IMR-90 (cell line): ENCODE measurements at regions not wholly inside any gene's neighbourhood (a gene's known extent, or its start where the extent isn't known, plus 50 kb on each side); places are given as distances from the start of the nearest gene placed in this dataset.

ENCODE experiments used
- ATAC-seq: fragments of 200-7000 bp; cut with Tn5 transposase; 2 replicates; pipeline ENCODE4 v1.9.1; 2020; ENCODE audit warnings: low read depth, mild to moderate bottlenecking, moderate library complexity
- BruUV-seq: library from RNA; stranded (reverse); fragments of 400-500 nt; replicated peaks from 2 replicates; lab custom pipeline; 2021; lab: Mats Ljungman, UMichigan
- CTCF ChIA-PET: fragments of 300-600 bp; formaldehyde crosslinking; extraction: SDS; loops from one replicate; lab custom pipeline; 2021; ENCODE audit warnings: antibody characterized with exemption; lab: Yijun Ruan, JAX
- POLR2A ChIA-PET: fragments of 300-600 bp; sonication (Branson Sonifier 250); formaldehyde crosslinking; loops from one replicate; lab custom pipeline; 2022; ENCODE audit warnings: antibody characterized with exemption; ENCODE audit not compliant: unreplicated experiment; lab: Charles Lee
- DNase-seq: peaks from one replicate; pipeline ENCODE4 v3.0.0; 2013
- H2AFZ ChIP-seq: replicated peaks from 2 replicates; pipeline ENCODE3; 2013; ENCODE audit warnings: low read length, mild to moderate bottlenecking; ENCODE audit not compliant: poor library complexity
- H2AK5ac ChIP-seq: 2 replicates; pipeline ENCODE4 v1.6.1; 2013; ENCODE audit warnings: low read depth, low read length, inconsistent platforms
- H2AK9ac ChIP-seq: replicated peaks from 2 replicates; pipeline ENCODE3; 2013; ENCODE audit warnings: mild to moderate bottlenecking, low read depth, low read length, moderate library complexity; ENCODE audit not compliant: poor library complexity
- H2BK120ac ChIP-seq: 2 replicates; pipeline ENCODE4 v1.6.1; 2013; ENCODE audit warnings: low read depth, low read length, inconsistent platforms
- H2BK15ac ChIP-seq: 3 replicates; pipeline ENCODE4 v1.6.1; 2013; ENCODE audit warnings: low read depth, low read length, inconsistent platforms
- H2BK20ac ChIP-seq: 2 replicates; pipeline ENCODE4 v1.6.1; 2013; ENCODE audit warnings: low read depth, mild to moderate bottlenecking, inconsistent platforms, low read length, moderate library complexity
- H2BK5ac ChIP-seq: 2 replicates; pipeline ENCODE4 v1.6.1; 2013; ENCODE audit warnings: mild to moderate bottlenecking, low read depth, low read length, inconsistent platforms; ENCODE audit not compliant: poor library complexity, severe bottlenecking
- H3K14ac ChIP-seq: replicated peaks from 2 replicates; pipeline ENCODE4 v1.6.1; 2013; ENCODE audit warnings: low read depth, low read length, inconsistent platforms
- H3K18ac ChIP-seq: 2 replicates; pipeline ENCODE4 v1.6.1; 2013; ENCODE audit warnings: low read depth, low read length, control low read depth
- H3K23ac ChIP-seq: 2 replicates; pipeline ENCODE4 v1.6.1; 2013; ENCODE audit warnings: low read depth, low read length, inconsistent platforms
- H3K27ac ChIP-seq: 2 replicates; pipeline ENCODE4 v1.5.1; 2013; ENCODE audit warnings: mild to moderate bottlenecking, control low read depth, low read length; ENCODE audit not compliant: insufficient read depth
- H3K27me3 ChIP-seq: 2 replicates; pipeline ENCODE4 v1.6.1; 2013; ENCODE audit warnings: low read length; ENCODE audit not compliant: control insufficient read depth, insufficient read depth
- H3K36me3 ChIP-seq: 2 replicates; pipeline ENCODE4 v1.6.1; 2013; ENCODE audit warnings: low read length, mixed read lengths; ENCODE audit not compliant: control insufficient read depth, insufficient read depth
- H3K4ac ChIP-seq: 2 replicates; pipeline ENCODE4 v1.6.1; 2013; ENCODE audit warnings: low read depth, low read length, inconsistent platforms
- H3K4me1 ChIP-seq: 2 replicates; pipeline ENCODE4 v1.6.1; 2013; ENCODE audit warnings: low read length, mixed read lengths; ENCODE audit not compliant: control insufficient read depth, insufficient read depth
- H3K4me2 ChIP-seq: 2 replicates; pipeline ENCODE4 v1.6.1; 2013; ENCODE audit warnings: low read depth, mild to moderate bottlenecking, control low read depth, low read length, moderate library complexity
- H3K4me3 ChIP-seq: 2 replicates; pipeline ENCODE4 v1.5.1; 2013; ENCODE audit warnings: low read depth, mild to moderate bottlenecking, control low read depth, low read length, moderate library complexity; ENCODE audit not compliant: insufficient read depth
- H3K56ac ChIP-seq: 2 replicates; pipeline ENCODE4 v1.6.1; 2013; ENCODE audit warnings: low read length, inconsistent platforms; ENCODE audit not compliant: insufficient read depth; ENCODE audit errors: extremely low read depth
- H3K79me1 ChIP-seq, 2 experiments: 2 replicates each; pipeline ENCODE4 v1.6.1; 2013; ENCODE audit warnings: low read length in 2 of 2, inconsistent platforms in 1 of 2, low read depth in 1 of 2
- H3K9ac ChIP-seq: 2 replicates; pipeline ENCODE4 v1.6.1; 2013; ENCODE audit warnings: low read depth, low read length, control low read depth
- H3K9me1 ChIP-seq: 2 replicates; pipeline ENCODE4 v1.6.1; 2013; ENCODE audit warnings: low read length, inconsistent platforms; ENCODE audit not compliant: insufficient read depth
- H3K9me3 ChIP-seq: 2 replicates; pipeline ENCODE4 v1.6.1; 2013; ENCODE audit warnings: low read length; ENCODE audit not compliant: control insufficient read depth, insufficient read depth
- H4K20me1 ChIP-seq: 2 replicates; pipeline ENCODE4 v1.6.1; 2013; ENCODE audit warnings: low read length, inconsistent platforms; ENCODE audit not compliant: insufficient read depth
- H4K5ac ChIP-seq: 2 replicates; pipeline ENCODE4 v1.6.1; 2013; ENCODE audit warnings: mild to moderate bottlenecking, low read depth, low read length, control low read depth
- H4K8ac ChIP-seq, 2 experiments: 2 replicates each; pipeline ENCODE4 v1.6.1; 2013; ENCODE audit warnings: low read depth in 2 of 2, low read length in 2 of 2, control low read depth in 1 of 2, inconsistent platforms in 1 of 2
- H4K91ac ChIP-seq: 2 replicates; pipeline ENCODE4 v1.6.1; 2013; ENCODE audit warnings: low read depth, low read length, inconsistent platforms; ENCODE audit not compliant: insufficient read depth
- CEBPB ChIP-seq: IDR thresholded peaks from 2 replicates; pipeline ENCODE4 v1.6.1; 2012; ENCODE audit warnings: low read depth, low read length, improper control_type of control experiment
- FOS ChIP-seq: fragments of 150-350 bp; IDR thresholded peaks from 2 replicates; pipeline ENCODE4 v1.6.1; 2016; ENCODE audit warnings: low read depth, low read length
- MAZ ChIP-seq: IDR thresholded peaks from 2 replicates; pipeline ENCODE4 v1.6.1; 2012; ENCODE audit warnings: low read depth, mild to moderate bottlenecking, low read length, improper control_type of control experiment, moderate library complexity, borderline replicate concordance
- MXI1 ChIP-seq: IDR thresholded peaks from 2 replicates; pipeline ENCODE4 v1.6.1; 2012; ENCODE audit warnings: low read depth, mild to moderate bottlenecking, low read length, moderate library complexity, borderline replicate concordance
- NFE2L2 ChIP-seq: fragments of 150-350 bp; IDR thresholded peaks from 2 replicates; pipeline ENCODE4 v1.6.1; 2016; ENCODE audit warnings: low read depth, mild to moderate bottlenecking, low read length
- RAD21 ChIP-seq: IDR thresholded peaks from 2 replicates; pipeline ENCODE4 v1.6.1; 2012; ENCODE audit warnings: low read length, improper control_type of control experiment
- RFX5 ChIP-seq: IDR thresholded peaks from 2 replicates; pipeline ENCODE4 v1.8.0; 2012; ENCODE audit warnings: low read depth, mild to moderate bottlenecking, low read length, moderate library complexity
- SMC3 ChIP-seq: fragments of 150-350 bp; IDR thresholded peaks from 2 replicates; pipeline ENCODE4 v1.6.1; 2016; ENCODE audit warnings: low read depth, mild to moderate bottlenecking, antibody characterized with exemption, low read length, moderate library complexity
- dilution Hi-C: fragments of 300-500 bp; cut with HindIII; formaldehyde crosslinking; loops from one replicate; pipeline ENCODE4 v1.14.3; 2018; ENCODE audit warnings: low sequenced_read_pairs; ENCODE audit not compliant: unreplicated experiment
- in situ Hi-C: fragments of 300-500 bp; cut with MboI; formaldehyde crosslinking; loops from 3 replicates; pipeline ENCODE4 v1.14.3; 2019; ENCODE audit warnings: low sequenced_read_pairs, inconsistent platforms, mixed read lengths
- intact Hi-C: fragments of 100-400 bp; cut with micrococcal nuclease; formaldehyde crosslinking; loops from 2 replicates; pipeline ENCODE4 v1.10.0; 2022

DNA sequence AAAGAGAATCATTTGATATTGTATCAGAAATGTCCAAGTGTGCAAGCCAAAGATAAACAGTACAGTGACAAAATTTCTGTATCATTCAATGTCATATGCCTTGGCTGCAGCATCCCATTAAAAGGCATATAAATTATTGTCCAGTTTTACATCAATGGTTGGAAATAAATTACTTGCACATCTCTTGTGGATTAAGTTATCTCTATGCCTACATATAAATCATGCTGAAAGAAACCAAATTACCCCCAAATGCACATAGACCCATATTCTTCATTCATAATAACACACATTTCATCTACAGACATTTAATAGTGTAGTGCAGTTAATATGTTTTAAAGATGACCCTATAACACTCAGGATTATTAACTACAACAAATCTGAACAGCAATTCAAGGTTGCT is 1415.7 kb upstream of the PCDH9 start:
- intact Hi-C loops = no loop called here
- no peak overlapping the region for H3K9ac ChIP-seq
- no peaks in the 10 kb centered on the region for H3K9me3 ChIP-seq
- no peaks in the 10 kb centered on the region for H3K9me1 ChIP-seq
- no peak overlapping the region for H2BK20ac ChIP-seq
- no peak overlapping the region for H3K18ac ChIP-seq
- no peak overlapping the region for H2AK5ac ChIP-seq
- H3K23ac ChIP-seq = no peak overlapping the region
- H3K27me3 ChIP-seq = no peaks in the 10 kb centered on the region
- no peak overlapping the region for H2AFZ ChIP-seq
- H4K5ac ChIP-seq = no peak overlapping the region
- no peak overlapping the region for H3K27ac ChIP-seq
- H3K4me1 ChIP-seq = no peaks in the 10 kb centered on the region
- H2BK120ac ChIP-seq = no peak overlapping the region
- no TSS peak for BruUV-seq
- H4K91ac ChIP-seq = no peak overlapping the region
- DNase-seq = no peak
- TF ChIP-seq CEBPB = no peak
- no peak for TF ChIP-seq RAD21
- TF ChIP-seq FOS = no peak
- TF ChIP-seq RFX5 = no peak
- no peak for TF ChIP-seq SMC3
- TF ChIP-seq MXI1 = no peak
- no peak for TF ChIP-seq MAZ
- TF ChIP-seq NFE2L2 = no peak
- ATAC-seq = no peak
- CTCF ChIA-PET = interaction anchor here (0.6 to 0.7 kb wide), 2 partner anchors 105 to 1247 kb away, joined by 3 read pairs; no protein-coding TSS in a partner anchor
- dilution Hi-C loops = no loop called here
- no peak overlapping the region for H3K4me2 ChIP-seq
- H4K20me1 ChIP-seq = no peaks in the 10 kb centered on the region
- in situ Hi-C loops = no loop called here
- no peak overlapping the region for H4K8ac ChIP-seq
- no peak overlapping the region for H2BK5ac ChIP-seq
- H3K4me3 ChIP-seq = no peak overlapping the region
- H2BK15ac ChIP-seq = no peak overlapping the region
- no peaks in the 10 kb centered on the region for H3K36me3 ChIP-seq
- POLR2A ChIA-PET = no interaction called here
- no peak overlapping the region for H3K14ac ChIP-seq
- H3K4ac ChIP-seq = no peak overlapping the region
- H3K56ac ChIP-seq = no peak overlapping the region
- no peak overlapping the region for H2AK9ac ChIP-seq
- H3K79me1 ChIP-seq = no peaks in the 10 kb centered on the region
